ENCODE measurements at regions not wholly inside any gene's neighbourhood (a gene's known extent, or its start where the extent isn't known, plus 50 kb on each side); places are given as distances from the start of the nearest gene placed in this dataset.

DNA sequence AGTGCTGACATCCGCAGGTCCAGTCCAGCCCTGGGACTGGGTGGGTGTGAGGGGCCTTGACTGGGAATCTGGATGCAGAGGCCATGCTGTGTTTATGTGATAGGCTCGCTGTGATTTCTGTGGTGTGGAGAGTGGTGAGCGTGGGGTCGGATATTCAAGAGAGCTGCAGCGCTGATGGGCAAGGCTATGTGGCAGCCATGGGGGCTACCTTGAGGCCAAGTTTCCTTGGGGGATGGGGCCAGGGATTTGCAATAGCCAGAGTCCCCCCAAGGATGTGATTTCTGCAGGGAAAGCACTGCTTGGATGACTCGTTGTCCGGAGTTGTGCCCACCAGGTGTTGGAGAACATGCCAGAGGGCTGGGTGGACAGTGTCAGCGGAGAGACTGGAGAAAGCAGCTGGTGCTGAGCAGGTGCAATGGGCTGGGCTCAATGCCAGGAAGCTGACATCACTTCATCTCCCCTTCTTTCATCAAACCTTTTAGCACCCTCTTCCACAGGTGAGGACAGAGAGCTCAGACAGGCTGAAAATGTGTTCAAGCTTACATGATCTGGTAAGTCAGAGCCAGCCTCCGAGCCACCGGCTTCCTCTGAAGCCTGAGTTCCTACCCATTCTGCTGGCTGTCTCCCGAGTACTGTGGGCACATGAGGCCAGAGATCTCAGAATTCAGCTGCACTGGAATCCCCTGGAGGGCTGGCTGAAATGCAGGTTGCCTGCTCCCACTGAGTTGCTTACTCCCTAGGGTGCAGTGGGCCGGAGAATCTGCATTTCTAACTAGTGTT lies 132.9 kb downstream of the RHOU start:
- no peak for DNase-seq (ENCODE audit: low read depth)

DNA sequence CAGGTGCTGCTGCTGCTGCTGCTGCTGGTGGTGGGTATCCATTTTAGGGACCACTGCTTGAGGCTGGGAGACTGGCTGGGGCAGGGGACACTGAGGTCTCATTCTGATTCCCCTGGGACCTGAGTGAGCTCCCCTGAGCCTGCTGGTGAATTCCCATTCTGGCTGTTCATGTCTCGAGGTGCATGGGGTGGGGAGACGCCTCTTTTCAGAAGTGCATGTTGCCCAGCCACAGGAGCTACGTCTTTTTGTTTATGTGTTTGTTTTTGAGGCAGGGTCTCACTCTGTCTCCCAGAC lies 133.4 kb downstream of the RHOU start:
- no peak for DNase-seq (ENCODE audit: low read depth)

DNA sequence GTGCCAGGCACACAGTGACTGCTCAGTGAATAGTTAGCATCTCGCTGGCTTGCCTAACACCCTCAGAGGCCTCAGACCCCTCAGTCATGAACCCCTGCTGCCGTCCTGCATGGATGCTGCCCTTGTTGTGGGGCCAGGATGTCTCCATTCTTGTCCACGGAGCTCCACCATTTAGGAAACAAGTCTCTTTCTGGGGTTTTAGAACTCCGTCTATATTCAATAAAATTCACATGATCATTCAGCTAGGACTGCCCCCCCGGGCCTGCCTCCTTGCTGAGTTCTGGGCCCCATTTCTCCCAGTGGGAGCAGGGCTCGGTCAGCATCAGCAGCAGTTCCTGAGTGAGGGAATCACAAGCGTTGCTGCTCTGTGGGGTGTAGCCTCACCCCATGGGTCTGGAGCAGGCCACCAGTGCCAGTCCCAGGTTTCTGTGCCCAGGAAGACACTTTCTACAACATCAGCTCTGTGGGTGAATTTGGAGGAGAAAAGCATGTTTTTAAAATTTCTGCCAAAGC lies 134.1 kb downstream of the RHOU start:
- no peak for DNase-seq (ENCODE audit: low read depth)

DNA sequence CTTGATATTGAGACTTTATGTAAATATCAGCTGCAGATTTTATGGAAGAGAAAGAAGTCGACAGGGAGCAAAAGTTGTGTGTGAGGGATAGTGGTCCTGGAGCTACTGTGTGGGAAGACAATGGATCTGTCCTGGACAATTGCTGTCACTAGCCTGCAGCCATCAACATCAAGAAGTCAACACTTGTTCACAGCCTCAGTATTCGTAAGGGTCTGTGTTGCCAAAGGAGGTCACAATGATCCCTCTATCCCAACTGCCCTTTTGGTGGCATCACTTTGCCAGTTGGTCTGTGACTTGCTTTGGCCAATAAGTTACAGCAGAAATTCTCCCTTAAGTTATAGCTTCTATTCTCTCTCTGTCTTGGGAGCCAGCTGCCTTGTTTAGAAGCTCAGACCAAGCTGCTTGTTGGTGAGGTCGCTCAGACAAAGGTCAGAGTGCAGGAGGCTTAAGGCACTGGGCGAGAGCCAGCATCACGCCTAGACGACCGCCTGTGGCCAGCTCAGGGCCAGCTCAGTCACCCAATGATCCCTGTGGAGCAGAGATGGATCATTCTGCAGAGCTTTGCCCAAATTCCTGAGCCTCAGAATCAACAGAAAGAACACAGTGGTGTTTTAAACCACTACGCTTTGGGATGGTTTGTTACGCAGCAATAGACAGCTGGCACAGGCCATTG lies 134.9 kb downstream of the RHOU start:
- no peak for DNase-seq (ENCODE audit: low read depth)

DNA sequence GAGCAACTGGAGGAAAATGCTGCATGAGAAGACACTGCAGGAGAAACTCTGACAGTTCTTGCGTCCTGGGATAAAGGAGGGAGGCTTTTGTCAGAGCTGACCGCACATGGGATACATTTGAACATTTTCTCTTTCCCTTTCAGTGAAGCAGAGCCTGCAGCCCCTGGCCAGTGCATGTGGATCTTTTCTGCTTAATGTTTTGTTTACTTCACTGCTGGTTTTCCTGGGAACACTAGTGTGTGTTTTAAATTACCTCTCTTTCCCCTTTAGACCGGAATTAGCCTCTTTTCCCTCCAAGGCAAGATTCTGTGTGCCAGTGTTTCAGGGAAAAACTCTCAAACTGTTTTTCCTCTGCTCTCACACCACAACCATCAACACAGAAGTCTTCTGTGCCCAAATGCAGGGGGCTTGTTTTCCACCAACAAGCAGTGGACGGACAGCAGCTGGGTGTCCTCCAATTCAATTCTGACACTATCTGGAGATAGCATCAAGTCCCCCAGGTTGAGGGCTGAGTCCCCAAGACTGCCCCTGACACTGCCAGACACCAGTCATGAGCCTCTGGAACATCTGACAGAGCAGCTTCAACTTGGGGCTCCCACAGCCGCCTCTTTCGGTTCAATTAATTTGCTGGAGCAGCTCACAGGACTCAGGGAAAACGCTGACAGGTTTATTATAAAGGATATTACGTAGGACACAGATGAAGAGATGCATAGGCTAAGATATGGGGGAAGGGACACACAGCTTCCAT lies 136.2 kb downstream of the RHOU start:
- no peak for DNase-seq (ENCODE audit: low read depth)

DNA sequence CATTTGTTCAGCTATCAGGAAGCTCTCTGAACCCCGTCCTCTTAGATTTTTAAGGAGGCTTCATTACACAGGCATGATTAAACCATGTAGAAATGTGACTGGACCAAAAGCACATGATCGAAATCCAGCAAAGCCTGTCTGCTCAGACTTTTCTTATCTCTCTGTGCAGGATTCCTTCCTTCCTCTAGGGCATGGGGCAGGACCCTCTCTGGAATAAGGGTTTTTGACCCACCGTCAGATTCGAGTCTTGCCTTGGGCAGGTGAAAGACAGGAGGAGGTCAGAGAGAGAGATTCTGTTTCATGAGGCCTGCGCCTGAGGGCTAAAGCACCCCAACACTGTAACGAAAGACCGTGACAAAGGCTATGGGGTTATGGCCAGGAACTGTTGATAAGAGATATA lies 136.8 kb downstream of the RHOU start:
- DNase-seq (ENCODE audit: low read depth): no peak

DNA sequence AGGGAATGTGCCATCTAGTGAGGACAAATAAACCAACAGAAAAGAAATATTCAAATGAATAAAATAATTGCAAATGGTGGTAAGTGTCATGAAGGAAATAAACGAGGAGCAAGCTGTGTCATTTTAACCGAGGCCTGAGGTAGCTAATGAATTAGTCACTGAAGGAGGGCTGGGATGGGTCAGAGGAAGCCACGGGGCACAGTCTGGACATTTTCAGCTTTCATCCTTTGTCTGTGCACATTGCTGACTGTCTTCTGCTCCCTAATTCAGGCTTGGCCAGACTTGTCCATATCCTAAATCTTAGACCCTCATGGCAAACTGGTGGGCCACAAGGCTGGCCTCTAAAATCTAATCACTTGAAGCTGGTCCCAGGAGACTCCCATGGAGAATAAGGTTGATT lies 138.4 kb downstream of the RHOU start:
- no peak for DNase-seq (ENCODE audit: low read depth)

DNA sequence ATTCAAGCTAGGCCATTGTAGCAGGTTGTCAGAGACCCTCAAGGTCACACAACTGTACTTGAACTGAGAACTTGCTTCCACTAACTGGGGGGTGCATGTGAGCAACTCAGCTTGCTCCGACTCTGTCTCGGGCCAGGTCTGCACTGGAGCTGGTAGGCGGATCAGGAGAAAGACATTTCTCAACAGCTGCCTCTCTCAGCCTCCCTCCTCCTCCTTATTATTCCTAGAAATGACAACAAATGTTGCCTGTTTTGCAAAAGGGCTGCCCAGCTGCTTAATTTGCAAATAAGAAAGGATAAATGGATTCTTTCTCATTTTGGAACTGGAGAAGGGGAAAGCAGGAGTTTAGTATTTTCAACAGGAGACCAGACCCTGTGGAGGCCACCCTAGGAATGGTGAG lies 140.5 kb downstream of the RHOU start:
- DNase-seq (ENCODE audit: low read depth): no peak

DNA sequence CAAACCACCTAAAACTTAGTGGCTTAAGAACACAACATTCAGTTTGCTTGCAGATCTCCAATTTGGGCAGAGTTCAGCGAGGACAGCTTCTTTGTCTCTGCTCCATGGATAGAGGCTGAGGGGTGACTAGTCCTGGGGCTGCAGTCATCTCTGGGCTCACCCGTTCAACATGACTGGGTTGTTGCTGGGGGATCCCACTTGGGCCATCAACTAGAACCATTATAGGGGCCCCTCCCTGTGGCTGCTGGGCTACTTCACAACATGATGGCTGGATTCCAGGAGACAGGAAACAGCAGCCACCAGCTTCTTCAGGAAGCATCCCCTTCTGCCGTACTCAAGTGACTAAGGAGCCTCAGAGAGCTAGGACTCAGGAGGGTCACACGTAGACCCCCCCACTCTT lies 140.9 kb downstream of the RHOU start:
- no peak for DNase-seq (ENCODE audit: low read depth)

DNA sequence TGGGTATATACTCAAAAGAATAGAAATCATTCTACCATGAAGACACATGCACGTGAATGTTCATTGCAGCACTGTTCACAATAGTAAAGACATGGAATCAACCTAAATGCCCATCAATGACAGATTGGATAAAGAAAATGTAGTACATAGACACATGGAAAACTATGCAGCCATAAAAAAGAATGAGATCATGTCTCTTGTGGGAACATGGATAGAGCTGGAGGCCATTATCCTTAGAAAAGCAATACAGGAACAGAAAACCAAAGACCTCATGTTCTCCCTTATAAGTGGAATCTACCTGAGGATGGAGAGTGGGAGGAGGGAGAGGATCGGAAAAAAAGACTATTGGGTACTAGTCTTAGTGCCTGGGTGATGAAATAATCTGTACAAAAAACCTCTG lies 143.9 kb downstream of the RHOU start:
- no peak for DNase-seq (ENCODE audit: low read depth)

DNA sequence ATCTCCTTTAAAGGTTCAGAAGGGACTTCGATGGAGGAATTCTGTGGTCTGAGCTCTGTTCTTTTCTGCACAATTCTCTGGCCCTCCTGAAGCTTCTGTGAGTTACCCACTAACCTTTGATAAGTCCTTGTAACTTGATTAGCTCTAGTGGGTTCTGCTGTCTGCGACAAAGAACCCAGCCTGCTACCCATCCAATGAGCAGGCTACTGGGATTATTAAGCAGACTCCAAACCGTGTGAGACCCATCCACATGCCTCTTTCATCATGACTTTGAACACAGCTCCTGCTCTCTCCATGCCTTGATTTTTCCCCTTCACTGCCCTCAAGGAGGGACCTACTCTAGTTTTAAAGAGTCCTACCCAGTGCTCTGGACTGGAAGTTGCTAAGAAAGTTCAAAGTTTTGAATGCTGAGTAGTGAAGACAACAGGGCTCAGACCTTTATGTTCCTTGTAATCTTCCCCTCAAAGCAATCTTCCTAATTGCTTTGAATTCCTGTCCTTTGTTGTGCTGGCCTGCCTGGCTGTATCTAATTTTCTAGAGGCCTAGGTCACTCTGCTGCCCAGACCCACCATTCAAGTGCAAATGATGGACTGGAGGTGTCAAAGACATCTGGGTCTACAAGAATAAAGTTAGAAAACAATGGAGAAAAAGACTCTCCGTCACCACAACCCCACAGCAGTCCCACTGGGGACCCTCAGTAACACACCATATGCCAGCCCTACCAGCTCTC lies 146.9 kb downstream of the RHOU start:
- DNase-seq (ENCODE audit: low read depth): no peak

DNA sequence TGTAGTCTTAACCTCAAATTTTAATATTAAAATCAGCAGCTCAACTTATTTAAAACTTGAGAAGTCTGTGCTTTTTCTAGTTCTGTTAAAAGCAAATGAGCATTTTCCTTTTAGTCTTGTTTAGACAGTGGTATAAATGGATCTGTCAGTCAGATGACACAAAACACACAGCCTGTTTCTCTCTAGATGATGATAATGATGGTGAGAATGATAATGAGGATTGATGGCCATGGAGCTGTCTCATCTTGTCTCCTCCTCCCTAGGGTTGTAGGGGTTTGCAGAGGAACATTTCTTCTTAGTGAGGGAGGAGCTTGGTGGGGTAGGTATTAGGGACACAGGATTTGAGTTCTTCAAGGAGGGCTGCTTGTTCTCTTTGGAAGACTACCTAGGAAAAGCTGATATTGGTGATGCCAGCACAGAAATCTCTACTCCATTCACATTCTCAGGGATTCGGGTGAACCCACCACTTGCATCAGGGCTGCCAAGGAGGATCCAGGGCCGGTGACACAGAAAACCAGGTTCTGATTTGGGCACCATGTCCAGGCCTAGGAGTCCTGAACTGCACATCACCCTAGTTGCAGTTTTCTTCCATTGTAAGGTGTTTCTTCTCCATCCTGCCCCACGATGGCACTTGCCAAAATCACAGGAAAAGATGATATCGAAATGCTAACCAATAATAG lies 147.6 kb downstream of the RHOU start:
- DNase-seq (ENCODE audit: low read depth): no peak

DNA sequence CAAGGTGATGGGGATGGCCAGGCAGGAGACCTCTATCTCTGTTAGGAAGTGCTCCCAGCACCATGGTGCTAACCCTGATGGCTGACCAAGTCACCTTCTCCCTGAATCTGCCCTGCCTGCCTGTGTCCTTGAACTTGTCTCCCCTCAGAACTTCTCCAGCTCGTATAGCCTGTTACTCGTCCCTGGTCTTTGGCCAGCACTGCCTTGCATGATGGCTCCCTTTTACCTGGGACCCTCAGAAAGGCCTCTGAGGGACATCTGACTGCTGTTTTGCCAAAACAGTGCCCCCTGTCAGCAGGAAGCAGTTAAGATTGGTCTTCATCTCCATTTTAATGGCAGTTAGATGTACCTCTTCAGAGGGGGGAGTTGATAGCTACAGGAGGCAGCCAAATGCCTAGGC lies 148.3 kb downstream of the RHOU start:
- DNase-seq (ENCODE audit: low read depth): no peak

DNA sequence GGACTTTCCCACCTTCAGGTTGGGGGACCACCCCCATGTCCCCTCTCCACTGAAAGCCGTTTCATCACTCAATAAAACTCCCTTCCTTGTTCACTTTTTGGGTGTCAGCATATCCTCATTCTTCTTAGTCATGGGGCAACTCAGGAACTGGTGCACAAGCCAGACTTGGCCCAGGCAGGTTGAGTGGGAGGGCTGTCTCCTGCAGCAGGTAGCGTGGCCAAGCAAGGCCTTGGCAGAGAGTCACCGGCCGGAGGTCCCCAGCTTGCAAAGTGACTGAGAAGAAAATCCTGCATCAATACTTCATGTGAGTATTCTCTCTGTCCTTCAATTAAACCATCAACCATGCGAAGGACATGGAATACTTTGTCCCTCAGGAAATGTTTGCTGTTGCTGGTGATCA lies 148.9 kb downstream of the RHOU start:
- no peak for DNase-seq (ENCODE audit: low read depth)

DNA sequence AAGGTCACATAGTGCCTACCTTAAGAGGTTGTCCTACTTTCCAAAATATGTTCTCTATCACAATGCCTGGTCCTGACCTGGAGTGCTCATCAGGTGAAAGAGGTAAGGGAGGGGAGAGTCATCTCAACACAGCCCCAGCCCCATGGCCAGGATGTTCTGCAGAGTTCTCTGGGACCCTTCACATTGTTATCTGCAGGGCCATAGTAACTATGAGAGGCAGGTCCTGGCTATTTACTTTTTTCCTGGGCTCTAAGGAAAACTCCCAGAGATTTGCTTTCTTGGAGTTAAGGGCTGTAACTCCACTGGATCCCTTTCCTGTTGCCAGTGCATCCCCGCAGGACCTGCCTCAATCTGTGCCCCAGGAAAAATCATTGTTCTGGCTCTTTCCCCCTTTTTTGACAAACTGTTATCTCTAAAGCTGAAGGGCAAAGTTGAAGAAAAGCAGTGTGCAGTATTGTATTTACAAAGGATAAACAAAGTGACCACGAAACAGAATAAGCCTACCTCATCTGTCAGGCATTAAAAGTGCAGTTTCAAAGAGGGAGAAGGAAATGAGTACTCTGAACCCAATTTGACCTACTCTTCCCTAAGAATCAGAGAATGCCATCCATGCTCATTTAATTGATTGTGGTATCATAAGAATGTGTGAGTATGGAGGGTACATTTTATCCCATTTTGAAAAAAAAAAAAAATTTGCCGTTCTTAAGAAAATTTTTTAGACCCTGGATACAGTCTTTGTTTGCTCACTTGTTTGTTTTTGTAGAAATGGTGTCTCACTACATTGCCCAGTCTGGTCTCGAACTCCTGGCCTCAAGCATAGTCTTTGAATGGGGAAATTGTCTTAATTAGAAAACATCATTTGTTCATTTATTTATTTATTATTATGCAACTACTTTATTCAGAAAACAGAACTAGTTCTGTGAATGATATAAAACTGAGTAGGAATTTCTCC lies 149.6 kb downstream of the RHOU start:
- no peak for DNase-seq (ENCODE audit: low read depth)

DNA sequence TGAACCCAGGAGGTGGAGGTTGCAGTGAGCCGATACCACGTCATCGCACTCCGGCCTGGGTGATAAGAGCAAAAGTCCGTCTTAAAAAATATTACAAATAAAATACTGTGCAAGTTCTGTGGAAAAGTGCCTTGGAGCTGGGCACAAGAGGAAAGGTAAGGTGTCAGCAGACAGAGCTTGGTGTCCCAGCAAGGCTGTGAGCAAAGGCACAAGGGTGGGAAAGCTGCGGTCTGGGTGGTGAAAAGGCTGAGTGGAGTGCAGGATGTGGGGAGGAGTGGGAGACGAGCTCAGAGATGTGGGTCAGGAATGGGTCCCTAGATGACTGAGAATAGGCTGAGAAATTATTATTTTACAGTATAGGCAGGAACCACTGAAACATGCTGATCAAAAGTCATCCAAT lies 150.6 kb downstream of the RHOU start:
- DNase-seq (ENCODE audit: low read depth): no peak

DNA sequence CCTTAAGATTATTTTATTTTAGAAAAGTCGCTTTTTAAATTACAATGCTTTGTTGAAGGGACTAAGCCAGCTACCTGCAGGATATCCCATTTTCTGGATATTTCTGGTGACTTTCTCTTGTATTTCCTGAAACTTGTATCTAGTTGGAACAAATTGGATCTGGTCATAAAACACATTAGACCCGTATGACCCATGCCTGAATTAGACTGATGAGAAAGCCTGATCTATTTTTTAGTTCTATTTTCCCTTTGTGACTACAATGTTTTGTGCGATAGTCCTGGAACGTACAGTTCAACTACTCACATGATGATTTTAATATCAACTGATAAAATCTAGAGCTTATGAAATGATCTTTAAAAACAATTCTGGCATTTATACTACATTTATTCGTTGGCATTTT lies 151.8 kb downstream of the RHOU start:
- DNase-seq (ENCODE audit: low read depth): no peak

DNA sequence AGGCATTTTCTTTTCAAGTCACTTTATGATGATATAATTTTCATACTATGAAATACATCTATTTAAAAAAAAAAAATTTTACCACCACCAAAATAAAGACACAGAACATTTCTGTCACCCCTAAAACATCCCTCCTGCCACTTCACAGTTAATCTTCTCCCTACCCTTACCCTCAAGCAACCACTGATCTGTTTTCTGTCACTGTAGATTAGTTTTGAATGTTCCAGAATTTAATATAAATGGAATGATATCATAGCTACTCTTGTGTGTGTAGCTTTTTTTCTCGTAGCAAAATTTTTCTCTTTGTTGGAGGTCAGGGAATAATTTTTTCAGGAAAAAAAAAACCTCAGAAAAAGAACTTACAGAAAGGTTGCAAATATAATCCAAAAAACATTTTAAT lies 152.7 kb downstream of the RHOU start:
- DNase-seq (ENCODE audit: low read depth): no peak

DNA sequence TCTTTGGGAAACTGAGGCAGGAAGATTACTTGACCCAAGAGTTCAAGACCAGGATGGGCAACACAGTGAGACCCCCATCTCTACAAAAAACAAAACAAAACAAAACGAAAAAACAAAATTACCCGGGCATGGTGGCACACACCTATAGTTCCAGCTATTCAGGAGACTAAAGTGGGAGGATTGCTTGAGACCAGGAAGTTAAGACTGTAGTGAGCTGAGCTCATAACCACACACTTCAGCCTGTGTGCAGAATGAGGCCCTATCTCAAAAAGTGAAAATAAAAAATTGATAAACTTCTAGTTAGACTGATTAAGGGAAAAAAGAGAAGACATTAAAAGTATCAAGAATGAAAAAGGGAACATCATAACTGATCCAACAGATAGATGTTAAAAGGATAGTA lies 154.0 kb downstream of the RHOU start:
- no peak for DNase-seq (ENCODE audit: low read depth)
